ENCODE measurements at regions not wholly inside any gene's neighbourhood (a gene's known extent, or its start where the extent isn't known, plus 50 kb on each side); places are given as distances from the start of the nearest gene placed in this dataset.

DNA sequence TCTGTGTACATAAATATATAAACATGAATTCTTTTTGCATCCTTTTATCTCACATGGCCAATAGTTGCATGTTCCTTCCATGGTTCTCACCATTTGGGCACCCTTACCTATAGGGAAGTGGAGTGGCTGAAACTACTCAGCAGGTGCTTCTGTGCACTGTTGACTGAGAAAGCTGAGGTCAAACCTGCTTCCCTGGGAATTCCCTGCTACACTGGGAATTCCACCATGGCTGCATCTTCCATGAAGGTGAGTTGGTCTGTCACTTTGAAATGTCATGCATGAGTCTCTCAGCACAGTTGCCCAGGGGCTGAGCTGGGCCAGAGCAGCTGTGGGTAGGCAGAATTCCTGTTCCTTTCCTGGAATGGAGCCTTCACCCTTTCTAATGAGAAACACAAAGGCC lies 193.8 kb upstream of the PRSS16 start:
- no peak for DNase-seq

DNA sequence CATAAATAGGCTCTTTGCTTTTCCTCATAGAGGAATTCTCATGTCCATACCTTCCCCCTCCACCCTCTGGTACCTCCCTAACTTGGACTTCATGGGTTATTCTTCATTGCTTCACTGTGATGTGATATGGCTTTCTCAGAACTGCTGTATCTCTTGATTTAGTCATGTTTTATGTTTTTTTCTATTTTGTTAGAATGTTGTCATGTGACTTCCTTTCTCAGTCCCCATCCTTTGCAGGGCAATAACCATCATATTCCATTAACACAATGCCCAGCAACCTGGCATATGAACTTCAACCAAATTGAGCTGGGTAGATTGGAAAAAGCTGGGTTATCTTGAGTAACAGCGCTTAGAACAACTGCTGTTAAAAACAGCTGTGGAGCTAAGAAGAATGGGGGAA lies 190.9 kb upstream of the PRSS16 start:
- no peak for DNase-seq

DNA sequence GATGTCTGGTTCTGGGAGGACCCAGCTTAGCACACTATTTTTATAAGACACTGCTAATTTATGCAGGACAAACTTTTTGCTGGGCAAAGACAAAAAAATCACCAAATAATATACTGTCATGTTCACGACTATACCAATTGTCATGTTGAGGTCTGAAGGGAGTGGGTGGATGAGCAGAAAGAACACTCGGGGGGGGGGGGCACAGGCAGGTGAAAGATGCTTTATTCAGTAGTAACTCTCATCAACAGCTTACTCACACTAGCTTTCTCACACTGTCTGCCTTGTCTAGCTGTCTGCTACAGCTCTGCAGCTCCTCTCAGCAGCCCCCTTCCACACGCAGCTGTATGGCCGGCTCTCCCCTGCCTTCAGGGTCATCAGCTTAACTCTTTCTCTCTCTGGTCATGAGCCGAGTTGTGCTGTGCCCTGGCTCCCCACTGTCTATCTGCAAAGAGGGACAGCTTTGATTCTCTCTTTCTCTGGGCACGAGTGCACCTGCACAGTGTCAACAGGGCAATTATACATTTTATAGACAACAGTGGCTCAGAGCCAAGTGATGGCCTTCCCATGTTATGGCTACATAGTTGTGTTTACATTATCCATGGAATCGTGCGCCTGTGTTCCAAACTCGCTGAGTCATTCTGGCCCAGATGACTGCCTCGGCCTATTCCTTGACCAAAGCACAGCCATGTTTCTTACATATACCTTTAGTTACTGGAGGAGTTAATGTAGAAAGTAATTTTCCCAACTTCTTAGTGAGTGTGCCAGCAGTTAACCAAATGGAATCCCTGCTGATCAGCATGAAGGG lies 187.7 kb upstream of the PRSS16 start:
- DNase-seq: no peak

DNA sequence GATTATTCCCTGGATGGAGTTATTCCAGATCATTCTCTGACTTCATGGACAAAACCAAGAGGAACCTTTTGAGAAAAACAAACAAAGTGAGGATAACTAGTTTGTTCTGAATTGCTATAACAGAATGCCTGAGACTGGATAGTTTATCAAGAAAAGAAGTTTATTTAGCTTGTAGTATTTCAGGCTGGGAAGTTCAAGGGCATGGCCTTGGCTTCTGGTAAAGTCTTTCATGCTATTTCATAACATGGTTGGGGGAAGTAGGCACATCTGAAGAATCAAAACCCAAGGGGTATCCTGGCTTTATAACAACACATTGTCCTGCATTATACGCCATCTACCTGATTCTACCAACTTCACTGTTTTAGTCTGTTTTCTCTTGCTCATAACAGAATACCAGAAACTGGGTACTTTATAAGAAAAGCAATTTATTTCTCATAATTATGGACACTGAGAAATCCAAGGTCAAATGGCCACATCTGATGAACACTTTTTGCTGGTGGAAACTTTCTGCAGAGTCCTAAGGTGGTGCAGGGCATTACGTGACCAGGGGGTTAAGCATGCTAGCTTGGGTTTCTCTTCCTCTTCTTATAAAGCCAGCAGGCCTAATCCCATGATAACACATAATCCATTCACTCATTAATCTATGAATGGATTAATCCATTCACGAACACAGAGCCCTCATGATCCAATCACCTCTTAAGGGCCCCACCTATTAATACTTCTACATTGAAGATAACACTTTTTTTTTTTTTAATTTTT lies 186.1 kb upstream of the PRSS16 start:
- DNase-seq: no peak

DNA sequence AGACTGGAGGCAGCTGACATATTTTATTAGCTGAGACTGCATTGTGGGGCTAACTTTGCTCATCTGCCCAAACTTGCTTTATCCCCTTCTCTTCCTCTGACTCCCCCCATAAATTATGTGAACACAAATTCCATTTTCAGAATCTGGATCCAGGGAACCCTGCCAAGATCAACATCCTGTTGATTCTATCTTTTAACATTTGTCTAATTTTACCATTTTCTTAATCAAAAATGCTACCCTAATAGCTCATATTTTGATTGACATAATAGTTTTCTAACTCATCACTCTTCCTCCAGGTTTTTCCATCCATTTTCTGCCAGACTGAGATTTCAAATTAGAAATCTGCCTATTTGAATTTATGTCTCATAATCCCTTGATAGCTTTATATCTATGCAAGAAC lies 184.7 kb upstream of the PRSS16 start:
- no peak for DNase-seq

- DNase-seq: no peak
Observed at GRCh38 chr6:27065183-27065582, 182.3 kb upstream of the PRSS16 start.

DNA sequence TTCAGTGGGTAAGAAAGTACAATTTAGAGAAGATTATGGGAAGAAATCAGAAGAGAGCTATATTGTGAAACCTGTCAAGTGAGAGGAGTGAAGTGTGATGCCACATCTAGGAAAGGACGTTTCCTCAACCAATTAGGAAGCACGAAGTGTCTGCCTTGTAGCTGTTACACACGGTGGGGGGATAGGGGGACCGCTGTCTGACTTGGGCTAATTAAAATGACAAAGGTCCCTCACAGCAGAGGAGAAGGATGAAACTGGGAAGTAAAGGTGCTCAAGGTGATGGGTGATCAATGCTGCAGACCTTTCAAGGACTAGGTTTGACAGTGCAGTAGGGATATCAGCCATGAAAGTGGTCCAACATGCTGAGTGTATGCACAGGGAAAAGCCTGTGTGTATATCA lies 181.1 kb upstream of the PRSS16 start:
- DNase-seq: no peak

GRCh38 chr6:27066802-27067201 lies 180.7 kb upstream of the PRSS16 start:
- no peak for DNase-seq

GRCh38 chr6:27073441-27073840 lies 174.1 kb upstream of the PRSS16 start:
- DNase-seq: no peak

DNA sequence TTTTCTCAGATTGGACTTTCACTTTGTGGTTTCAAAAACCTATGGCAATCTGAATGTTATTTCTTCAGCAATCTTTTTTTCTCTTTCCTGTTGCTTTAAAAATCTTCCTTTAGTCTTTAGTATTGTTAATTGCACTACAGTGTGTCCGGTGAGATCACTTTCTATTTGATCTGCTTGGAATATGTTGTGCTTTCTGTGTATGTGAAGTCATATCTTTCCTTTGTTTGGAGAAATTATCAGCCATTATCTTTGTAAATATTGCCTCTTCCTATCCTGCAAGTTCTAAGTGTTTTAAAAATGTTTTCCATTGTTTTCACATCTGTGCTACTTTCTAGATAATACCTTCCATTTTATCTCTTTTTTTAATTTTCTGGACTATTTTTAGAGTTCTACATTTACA lies 171.4 kb upstream of the PRSS16 start:
- DNase-seq: no peak

DNA sequence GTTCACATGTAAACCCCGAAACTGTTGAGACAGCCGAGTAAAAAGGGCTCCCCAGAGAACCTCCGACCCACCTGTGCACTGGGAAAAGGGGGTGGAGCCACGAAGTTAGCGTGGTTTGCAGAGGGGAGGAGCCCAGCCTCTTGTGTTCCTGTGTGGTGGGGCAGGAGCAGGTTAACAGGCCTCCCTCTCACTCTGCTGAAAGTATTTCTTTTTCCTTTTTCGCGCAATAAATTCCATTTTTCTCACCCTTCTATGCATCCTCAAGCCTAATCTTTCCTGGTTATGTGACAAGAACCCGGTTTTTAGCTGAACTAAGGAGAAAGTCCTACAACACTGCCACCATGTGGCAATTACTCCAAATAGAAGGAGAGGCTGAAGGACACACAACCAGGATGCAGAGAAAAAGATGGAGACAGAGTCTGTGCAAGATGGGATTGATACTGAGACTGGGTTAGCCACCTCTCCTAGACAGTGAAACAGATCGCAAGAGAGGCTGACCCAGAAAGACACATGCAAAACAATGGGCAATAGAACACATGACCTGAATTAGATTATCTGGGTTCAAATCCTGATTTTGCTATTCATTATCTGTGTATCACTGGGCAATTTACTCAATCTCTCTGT lies 168.7 kb upstream of the PRSS16 start:
- peak; percentile 43 for DNase-seq

GRCh38 chr6:27081188-27081587 lies 166.3 kb upstream of the PRSS16 start:
- no peak for DNase-seq

- no peak for DNase-seq
Observed at GRCh38 chr6:27081931-27082330, 165.6 kb upstream of the PRSS16 start.

DNA sequence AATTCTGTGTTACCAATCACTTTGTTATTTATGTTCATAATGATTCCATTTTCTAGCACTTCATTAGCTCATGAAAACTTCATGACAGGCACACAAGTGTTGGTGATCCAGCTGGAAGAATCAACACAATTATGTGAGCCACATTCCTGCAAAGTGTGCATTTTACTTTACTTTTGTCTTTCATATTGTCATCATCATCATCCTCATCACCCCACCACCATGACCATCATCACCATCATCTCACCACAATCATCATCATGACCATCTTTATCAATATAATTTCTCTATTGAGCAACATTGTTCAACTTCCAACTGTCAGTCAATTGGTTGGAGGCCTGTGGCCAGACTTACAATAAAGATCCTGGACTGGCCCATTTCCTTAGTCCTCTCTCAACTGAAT lies 159.4 kb upstream of the PRSS16 start:
- no peak for DNase-seq

- peak; percentile 34 for DNase-seq
Observed at GRCh38 chr6:27091661-27092315, 155.7 kb upstream of the PRSS16 start.

- DNase-seq: no peak
Observed at GRCh38 chr6:27092316-27092692, 155.2 kb upstream of the PRSS16 start.

GRCh38 chr6:27095914-27096313 lies 151.6 kb upstream of the PRSS16 start:
- DNase-seq: no peak

- DNase-seq: peak; percentile 23
Observed at GRCh38 chr6:27096834-27097511, 150.5 kb upstream of the PRSS16 start.

DNA sequence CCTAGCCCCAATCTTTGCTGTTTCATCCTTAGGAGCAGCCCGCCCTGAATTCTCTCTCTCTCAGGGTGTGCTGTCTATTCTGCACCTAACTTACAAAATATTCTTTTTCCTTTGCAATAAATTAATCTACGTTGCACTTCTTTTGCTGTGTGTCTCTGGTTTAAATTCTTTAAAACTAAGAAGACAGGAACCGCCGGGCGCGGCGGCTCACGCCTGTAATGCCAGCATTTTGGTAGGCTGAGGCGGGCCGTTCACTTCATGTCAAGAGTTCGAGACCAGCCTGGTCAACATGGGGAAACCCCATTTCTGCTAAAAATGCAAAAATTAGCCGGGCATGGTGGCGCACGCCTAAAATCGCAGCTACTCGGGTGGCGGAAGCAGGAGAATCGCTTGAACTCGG lies 148.5 kb upstream of the PRSS16 start:
- no peak for DNase-seq

GRCh38 chr6:27100921-27101320 lies 146.6 kb upstream of the PRSS16 start:
- DNase-seq: no peak

- no peak for DNase-seq
Observed at GRCh38 chr6:27101824-27102223, 145.7 kb upstream of the PRSS16 start.

- no peak for DNase-seq
Observed at GRCh38 chr6:27106382-27106781, 141.1 kb upstream of the PRSS16 start.

- no peak for DNase-seq
Observed at GRCh38 chr6:27111743-27112142, 135.8 kb upstream of the PRSS16 start.

Measured in activated naive CD4-positive, alpha-beta T cell treated with anti-CD3 and anti-CD28 coated beads, Interleukin-2, amount 50 U/mL, for 16 hours (primary cell).